OCI-LY3 (cell line): ENCODE measurements at regions not wholly inside any gene's neighbourhood (a gene's known extent, or its start where the extent isn't known, plus 50 kb on each side); places are given as distances from the start of the nearest gene placed in this dataset.

Source experiments
- H2AFZ ChIP-seq: fragments of 200-600, 300-600 bp; shearing (Covaris generic); 2 replicates; pipeline ENCODE4 v1.6.0; 2014; ENCODE audit warnings: antibody characterized with exemption, low read depth, low read length
- H3K27ac ChIP-seq: fragments of 200-600, 300-600 bp; sonication (generic); 2 replicates; pipeline ENCODE4 v1.5.1; 2014; ENCODE audit warnings: mild to moderate bottlenecking, low read length, moderate library complexity, mixed read lengths
- H3K27me3 ChIP-seq: fragments of 200-600, 300-600 bp; sonication (generic); 2 replicates; pipeline ENCODE4 v1.6.1; 2014; ENCODE audit warnings: low read depth, low read length, mixed read lengths
- H3K36me3 ChIP-seq: fragments of 200-600, 300-600 bp; sonication (generic); replicated peaks from 2 replicates; pipeline ENCODE3; 2014; ENCODE audit warnings: low read depth, low read length, mixed read lengths
- H3K4me1 ChIP-seq: fragments of 300-600, 200-600 bp; sonication (generic); 2 replicates; pipeline ENCODE4 v1.6.1; 2014; ENCODE audit warnings: low read length, mixed read lengths
- H3K4me2 ChIP-seq: fragments of 200-600, 300-600 bp; sonication (generic); 2 replicates; pipeline ENCODE4 v1.6.1; 2014; ENCODE audit warnings: low read length, mixed read lengths
- H3K4me3 ChIP-seq: fragments of 300-600, 200-600 bp; sonication (generic); 2 replicates; pipeline ENCODE4 v1.5.1; 2014; ENCODE audit warnings: antibody characterized with exemption, mild to moderate bottlenecking, low read length, moderate library complexity
- H3K79me2 ChIP-seq: fragments of 300-600, 200-600 bp; shearing (Covaris generic); 2 replicates; pipeline ENCODE4 v1.6.1; 2014; ENCODE audit warnings: mild to moderate bottlenecking, low read length, mixed read lengths
- H3K9ac ChIP-seq: fragments of 300-600, 200-600 bp; shearing (Covaris generic); 2 replicates; pipeline ENCODE4 v1.6.0; 2014; ENCODE audit warnings: mild to moderate bottlenecking, low read length, moderate library complexity
- H3K9me3 ChIP-seq: fragments of 200-600, 300-600 bp; shearing (Covaris generic); 2 replicates; pipeline ENCODE4 v1.6.1; 2014; ENCODE audit warnings: low read length, mixed read lengths; ENCODE audit not compliant: insufficient read depth
- H4K20me1 ChIP-seq: fragments of 200-600, 300-600 bp; sonication (generic); 2 replicates; pipeline ENCODE4 v1.6.1; 2016; ENCODE audit warnings: low read length, mixed read lengths; ENCODE audit not compliant: insufficient read depth
- EZH2phosphoT487 ChIP-seq: fragments of 200-600 bp; shearing (Covaris generic); IDR thresholded peaks from 2 replicates; pipeline ENCODE4 v1.6.1; 2018; ENCODE audit warnings: antibody characterized with exemption, mixed run types, low read depth
- TF ChIP-seq, protein P1 (sequence below): fragments of 200-600, 300-600 bp; sonication (generic); IDR thresholded peaks from 2 replicates; pipeline ENCODE4 v1.5.1; 2014; ENCODE audit warnings: antibody characterized with exemption, low read length, low read depth

- TF ChIP-seq, protein P1, sequence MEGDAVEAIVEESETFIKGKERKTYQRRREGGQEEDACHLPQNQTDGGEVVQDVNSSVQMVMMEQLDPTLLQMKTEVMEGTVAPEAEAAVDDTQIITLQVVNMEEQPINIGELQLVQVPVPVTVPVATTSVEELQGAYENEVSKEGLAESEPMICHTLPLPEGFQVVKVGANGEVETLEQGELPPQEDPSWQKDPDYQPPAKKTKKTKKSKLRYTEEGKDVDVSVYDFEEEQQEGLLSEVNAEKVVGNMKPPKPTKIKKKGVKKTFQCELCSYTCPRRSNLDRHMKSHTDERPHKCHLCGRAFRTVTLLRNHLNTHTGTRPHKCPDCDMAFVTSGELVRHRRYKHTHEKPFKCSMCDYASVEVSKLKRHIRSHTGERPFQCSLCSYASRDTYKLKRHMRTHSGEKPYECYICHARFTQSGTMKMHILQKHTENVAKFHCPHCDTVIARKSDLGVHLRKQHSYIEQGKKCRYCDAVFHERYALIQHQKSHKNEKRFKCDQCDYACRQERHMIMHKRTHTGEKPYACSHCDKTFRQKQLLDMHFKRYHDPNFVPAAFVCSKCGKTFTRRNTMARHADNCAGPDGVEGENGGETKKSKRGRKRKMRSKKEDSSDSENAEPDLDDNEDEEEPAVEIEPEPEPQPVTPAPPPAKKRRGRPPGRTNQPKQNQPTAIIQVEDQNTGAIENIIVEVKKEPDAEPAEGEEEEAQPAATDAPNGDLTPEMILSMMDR, result no peak
- TF ChIP-seq EZH2phosphoT487, result no peak
- Histone ChIP-seq H3K79me2 (no peaks in the 10 kb centered on the region), H3K4me1 (no peaks in the 10 kb centered on the region), H4K20me1 (no peaks in the 10 kb centered on the region), H3K9ac (no peak overlapping the region), H3K27me3 (no peaks in the 10 kb centered on the region), H3K27ac (no peak overlapping the region), H2AFZ (no peak overlapping the region), H3K4me2 (no peak overlapping the region), H3K9me3 (no peaks in the 10 kb centered on the region), H3K36me3 (no peaks in the 10 kb centered on the region), H3K4me3 (no peak overlapping the region)
These were observed 682.6 kb upstream of the NECTIN3 start for GRCh38 chr3:110389005-110389404.

GRCh38 chr3:110390372-110390771, 681.2 kb upstream of the NECTIN3 start:
- no peak for TF ChIP-seq EZH2phosphoT487
- TF ChIP-seq, protein P1, result no peak

DNA sequence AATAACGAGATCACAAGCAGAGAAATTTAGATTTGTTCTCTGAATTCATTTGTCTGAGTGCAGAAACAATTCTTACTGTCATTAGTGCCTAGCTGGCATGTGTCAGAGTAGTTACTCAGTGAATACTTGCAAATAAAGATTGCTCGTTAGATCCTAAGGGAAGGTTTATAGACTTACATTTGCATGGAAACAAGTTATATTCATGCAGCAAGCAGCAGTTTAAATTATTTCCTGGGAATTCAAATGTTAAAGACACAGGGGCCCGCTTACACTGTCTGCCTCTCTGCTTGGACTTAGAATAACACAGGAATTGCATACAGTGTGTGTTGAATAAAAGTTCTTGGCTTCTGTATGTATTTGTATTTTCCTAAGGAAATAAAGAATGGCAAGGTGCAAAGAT, 680.6 kb upstream of the NECTIN3 start:
- Histone ChIP-seq H3K4me2 (no peak overlapping the region), H3K79me2 (no peaks in the 10 kb centered on the region), H3K27ac (no peak overlapping the region), H3K36me3 (no peaks in the 10 kb centered on the region), H3K4me1 (no peaks in the 10 kb centered on the region), H3K9ac (no peak overlapping the region), H3K9me3 (no peaks in the 10 kb centered on the region), H3K27me3 (no peaks in the 10 kb centered on the region), H2AFZ (no peak overlapping the region), H4K20me1 (no peaks in the 10 kb centered on the region), H3K4me3 (no peak overlapping the region)
- TF ChIP-seq EZH2phosphoT487, result no peak
- TF ChIP-seq, protein P1, result no peak

More at GRCh38 chr3:110390372-110390771, 681.2 kb upstream of the NECTIN3 start:
- Histone ChIP-seq H3K4me3 (no peak overlapping the region), H3K9me3 (no peaks in the 10 kb centered on the region), H3K27me3 (no peaks in the 10 kb centered on the region), H3K27ac (no peak overlapping the region), H3K9ac (no peak overlapping the region), H3K4me2 (no peak overlapping the region), H3K36me3 (no peaks in the 10 kb centered on the region), H4K20me1 (no peaks in the 10 kb centered on the region), H3K79me2 (no peaks in the 10 kb centered on the region), H3K4me1 (no peaks in the 10 kb centered on the region), H2AFZ (no peak overlapping the region)

DNA sequence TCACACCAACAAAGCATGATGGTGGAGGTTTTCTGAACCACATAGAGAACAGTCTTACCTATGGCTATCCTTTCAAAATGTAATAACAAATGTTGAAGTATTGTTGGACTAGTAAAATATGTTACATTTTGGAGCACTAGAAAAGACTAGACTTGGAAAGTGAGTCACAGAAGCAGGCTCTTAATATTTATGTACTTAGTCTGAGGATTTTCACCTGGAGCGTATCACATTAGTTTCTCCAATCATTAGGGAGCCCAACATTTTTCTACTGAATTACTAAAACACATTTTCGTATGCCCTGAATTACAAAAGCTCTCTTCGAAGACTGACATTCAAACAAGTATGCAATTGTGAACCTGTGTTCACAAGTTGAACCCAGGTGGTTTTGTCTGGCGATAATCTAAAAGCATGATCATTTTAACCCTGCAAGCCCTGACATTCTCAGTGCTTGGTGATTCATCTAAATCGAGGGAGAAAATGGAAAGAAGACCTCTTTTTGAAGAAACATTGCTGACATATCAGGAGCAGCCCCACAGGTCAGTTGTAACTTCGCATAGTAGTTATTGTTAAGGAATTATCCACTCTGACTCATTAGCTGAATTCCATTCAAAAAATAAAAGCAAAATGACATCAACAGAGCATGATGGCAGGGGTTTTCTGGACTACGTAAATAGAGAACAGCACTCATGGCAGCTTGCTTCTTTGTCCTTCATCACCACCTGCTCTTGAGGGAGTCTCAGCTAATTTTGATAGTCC, 679.8 kb upstream of the NECTIN3 start:
- no peak for TF ChIP-seq EZH2phosphoT487
- TF ChIP-seq, protein P1, result no peak
- H3K4me2 ChIP-seq, result no peak overlapping the region
- H3K36me3 ChIP-seq, result no peaks in the 10 kb centered on the region
- no peak overlapping the region for H2AFZ ChIP-seq
- no peaks in the 10 kb centered on the region for H3K9me3 ChIP-seq
- H4K20me1 ChIP-seq, result no peaks in the 10 kb centered on the region
- no peak overlapping the region for H3K27ac ChIP-seq
- no peaks in the 10 kb centered on the region for H3K4me1 ChIP-seq
- H3K27me3 ChIP-seq, result no peaks in the 10 kb centered on the region
- H3K9ac ChIP-seq, result no peak overlapping the region
- no peaks in the 10 kb centered on the region for H3K79me2 ChIP-seq
- no peak overlapping the region for H3K4me3 ChIP-seq
